ENCODE measurements at regions not wholly inside any gene's neighbourhood (a gene's known extent, or its start where the extent isn't known, plus 50 kb on each side); places are given as distances from the start of the nearest gene placed in this dataset.
"Not testable (repeated sequence)": the region's sequence is repeated elsewhere in the genome, so short reads cannot be mapped to it uniquely, and the experiment has no call there.

- not testable (repeated sequence) for DNase-seq
These were observed 63.3 kb upstream of the CEP78 start for GRCh38 chr9:78172610-78173009.

DNA sequence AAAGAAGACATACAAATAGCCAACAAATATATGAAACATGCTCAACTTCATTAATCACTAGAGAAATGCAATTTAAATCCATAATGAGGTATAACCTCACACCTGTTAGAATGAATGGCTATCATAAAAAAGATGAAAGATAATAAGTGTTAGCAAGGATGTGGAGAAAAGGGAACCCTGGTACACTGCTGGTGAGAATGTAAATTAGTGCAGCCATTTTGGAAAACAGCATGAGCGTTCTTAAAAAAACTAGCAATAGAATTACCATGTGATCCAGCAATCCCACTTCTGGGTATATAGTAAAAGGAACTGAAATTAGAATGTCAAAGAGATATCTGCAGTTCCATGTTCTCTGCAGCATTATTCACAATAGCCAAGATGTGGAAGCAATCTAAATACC, 64.2 kb upstream of the CEP78 start:
- no peak for DNase-seq

DNA sequence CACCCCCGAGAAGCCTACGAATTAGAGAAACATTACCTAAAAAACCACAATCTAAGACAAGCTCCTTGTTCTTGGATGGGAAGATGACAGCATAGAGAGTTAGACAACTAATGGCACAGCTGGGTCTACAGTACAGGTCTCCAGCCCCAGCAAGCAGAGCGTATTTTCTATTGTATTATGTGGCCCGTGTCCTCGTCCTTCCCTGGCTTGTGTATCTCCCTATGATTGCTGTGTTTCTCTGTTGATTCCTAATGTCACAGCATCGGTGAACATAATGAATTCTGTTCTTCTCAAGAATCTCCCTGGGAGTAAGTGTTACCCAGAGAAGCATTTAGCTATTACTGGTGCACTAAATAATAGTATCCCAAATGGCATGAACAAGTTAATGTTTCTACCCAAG, 66.8 kb upstream of the CEP78 start:
- no peak for DNase-seq

DNA sequence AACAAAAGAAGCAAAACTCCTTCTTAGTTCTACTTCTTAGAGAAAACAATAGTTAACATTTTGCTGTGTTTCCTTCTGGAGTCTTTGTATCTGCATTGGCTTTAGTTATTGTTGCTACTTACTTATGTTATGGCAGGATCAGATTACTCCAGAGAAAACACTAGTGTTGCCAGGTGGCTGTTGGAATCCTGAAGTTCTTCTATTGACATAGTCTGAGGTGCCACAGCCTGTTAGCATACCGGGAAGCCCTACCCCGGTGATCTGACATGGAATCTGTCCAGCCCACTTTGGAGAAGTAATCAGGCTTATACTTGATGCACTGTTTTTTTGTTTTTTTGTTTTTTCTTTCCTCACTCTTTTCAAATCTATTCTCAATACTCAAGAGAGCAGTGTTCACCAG, 68.5 kb upstream of the CEP78 start:
- DNase-seq = no peak

- DNase-seq = no peak
These were observed 72.0 kb upstream of the CEP78 start for GRCh38 chr9:78163834-78164233.

DNA sequence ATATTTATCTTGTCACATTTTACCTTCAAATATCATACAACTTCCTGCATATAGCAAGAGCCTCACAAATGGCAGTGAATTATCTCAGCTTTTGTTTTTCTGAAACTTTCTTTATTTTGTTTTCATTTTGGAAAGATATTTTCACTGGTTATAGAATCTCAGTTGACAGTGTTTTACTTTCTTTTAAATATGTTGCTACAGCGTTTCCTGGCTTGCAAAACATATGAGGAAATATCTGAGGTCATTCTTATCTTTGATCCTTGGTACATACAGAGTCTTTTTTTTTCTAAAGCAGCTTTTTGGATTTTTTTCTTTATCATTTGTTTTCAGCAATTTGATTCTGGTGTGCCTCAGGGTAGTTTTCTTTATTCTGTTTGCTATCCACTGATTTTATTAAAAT, 77.6 kb upstream of the CEP78 start:
- no peak for DNase-seq

DNA sequence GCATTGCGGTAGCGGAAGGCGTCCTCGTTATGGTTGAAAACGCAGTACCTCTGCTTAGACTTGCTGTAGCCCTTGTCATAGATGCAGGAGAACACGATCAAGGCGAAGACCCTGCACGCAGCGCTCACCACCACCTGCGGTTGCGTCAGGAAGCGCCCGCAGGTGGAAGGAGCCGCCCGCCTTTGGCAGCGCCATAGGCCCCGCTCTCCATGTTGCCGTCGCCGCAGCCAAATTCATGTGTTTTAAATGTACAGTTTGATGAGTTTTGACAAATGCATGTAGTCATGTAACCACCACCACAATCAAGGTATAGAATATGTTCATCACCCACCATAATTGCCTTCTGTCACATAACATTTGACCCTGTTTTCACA, 84.9 kb upstream of the CEP78 start:
- no peak for DNase-seq

- DNase-seq = no peak
These were observed 85.4 kb upstream of the CEP78 start for GRCh38 chr9:78150312-78150982.

DNA sequence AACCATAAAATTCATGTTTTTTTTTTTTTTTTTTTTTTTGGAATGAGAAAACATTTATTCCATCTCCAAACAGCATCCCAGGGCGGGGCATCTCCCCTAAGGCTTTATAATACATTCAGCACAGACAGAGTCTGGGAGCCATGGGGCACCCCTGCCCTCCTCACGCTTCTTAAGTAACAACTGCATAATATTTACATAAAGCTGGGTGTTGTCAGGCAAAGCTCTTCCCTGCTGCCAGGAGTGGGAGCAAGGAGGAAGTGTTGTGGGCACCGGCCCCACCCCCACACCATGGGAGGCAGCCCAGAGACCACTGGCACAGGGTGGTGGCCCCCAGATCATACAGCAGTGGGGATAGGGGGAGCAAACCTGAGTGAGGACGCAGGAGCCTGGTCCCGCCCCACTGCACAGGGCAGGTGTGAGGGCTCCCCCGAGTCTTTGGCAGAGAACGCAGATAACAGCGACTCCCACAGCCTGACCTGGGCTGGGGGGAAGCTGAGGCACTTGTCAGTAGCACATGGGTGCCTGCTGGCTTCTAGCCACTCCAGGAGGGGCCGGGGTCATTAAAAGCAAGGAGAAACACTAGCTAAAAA, 86.1 kb upstream of the CEP78 start:
- DNase-seq = no peak

- DNase-seq = no peak
These were observed 89.6 kb upstream of the CEP78 start for GRCh38 chr9:78146241-78146640.

- no peak for DNase-seq
These were observed 91.1 kb upstream of the CEP78 start for GRCh38 chr9:78144663-78145377.

DNA sequence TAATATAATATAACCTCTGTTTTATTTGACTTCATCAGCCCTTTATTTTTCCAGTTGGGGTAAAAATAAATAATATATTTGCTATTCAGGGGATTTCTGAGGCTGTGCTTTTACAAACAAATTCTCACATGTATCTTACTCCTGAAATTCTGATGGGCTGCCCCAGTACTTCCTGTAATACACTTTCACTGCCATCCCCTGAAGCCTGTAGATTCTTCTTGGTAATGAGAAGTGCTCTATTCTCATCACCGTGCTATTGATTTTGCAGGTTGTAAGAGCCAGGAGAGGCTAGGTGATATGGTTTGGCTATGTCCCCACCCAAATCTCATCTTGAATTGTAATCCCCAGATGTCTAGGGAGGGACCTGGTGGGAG, 91.9 kb upstream of the CEP78 start:
- DNase-seq = no peak

GRCh38 chr9:78143281-78144007, 92.4 kb upstream of the CEP78 start:
- DNase-seq = no peak

- not testable (repeated sequence) for DNase-seq
These were observed 93.6 kb upstream of the CEP78 start for GRCh38 chr9:78142264-78142663.

GRCh38 chr9:78133751-78134150, 102.1 kb upstream of the CEP78 start:
- DNase-seq = no peak

DNA sequence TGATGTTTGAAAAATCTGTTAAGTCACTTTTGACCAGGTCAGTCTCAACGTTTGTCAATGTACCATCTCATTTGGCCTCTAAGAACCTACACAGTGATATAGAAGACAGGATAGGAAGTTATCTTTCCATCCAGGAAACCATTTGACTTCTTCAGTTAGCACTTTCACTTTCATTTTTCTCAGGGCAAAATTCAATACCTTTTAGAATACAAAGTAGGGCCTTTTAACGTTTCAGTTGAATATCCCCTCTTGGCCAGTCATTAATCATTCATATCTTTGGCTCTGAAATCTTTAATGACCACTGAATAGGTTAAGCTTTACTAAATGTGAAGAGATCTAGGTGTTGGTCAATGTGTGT, 101.1 kb upstream of the GNAQ start:
- DNase-seq = no peak

DNA sequence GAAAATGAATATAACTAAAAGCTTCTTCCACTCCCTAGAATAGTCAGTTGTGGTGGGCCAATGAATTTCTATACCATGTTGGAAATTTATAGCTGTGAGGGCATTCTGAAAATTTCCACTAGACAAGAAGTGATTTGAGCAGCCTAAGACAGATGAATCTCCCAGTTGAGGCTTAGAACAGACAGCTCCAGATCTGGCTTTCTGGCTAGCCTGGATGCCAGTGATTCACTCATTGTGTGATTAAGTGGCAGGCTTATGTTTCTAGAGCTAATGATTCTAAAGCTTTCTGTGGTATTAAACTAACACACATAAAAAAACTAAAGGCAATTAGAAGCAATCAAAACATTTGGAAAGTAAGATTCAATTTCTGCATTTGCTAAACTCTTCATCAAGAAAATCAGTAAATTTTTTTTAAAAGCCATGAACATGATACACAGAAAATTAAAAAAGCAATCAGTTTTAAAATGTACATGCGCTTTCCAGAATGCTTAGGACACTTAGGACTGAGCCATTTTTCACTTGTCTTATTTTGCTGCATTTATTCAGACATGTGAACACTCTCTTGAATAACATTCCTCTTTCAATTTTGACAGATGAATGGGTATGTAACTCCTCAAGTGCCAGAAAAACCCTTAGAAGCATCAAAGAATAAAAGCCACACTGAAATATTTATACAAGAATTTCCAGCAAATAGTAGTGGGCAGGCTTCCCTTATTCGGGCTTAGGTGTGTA, 100.5 kb upstream of the GNAQ start:
- no peak for DNase-seq

- DNase-seq = no peak
These were observed 99.2 kb upstream of the GNAQ start for GRCh38 chr9:78130853-78131252.

DNA sequence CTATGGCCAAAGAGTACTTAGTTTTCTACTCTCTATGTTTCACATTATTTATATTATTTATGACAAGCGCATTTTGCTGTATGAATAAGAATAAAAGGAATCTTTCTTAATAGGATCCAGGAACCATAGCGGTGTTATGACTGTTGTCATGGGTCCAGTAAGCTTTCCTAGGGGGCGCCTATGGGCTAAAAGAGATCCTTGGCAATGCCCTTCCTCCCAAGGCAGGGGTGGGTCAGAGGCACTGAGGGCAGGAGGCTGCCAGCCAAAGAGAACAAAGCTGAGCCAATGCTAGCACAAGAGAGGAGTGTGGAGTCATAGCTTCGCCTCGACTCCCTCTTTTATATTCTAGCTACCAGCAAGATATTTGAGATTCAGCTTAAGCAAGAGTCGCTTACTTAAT, 98.4 kb upstream of the GNAQ start:
- no peak for DNase-seq

DNA sequence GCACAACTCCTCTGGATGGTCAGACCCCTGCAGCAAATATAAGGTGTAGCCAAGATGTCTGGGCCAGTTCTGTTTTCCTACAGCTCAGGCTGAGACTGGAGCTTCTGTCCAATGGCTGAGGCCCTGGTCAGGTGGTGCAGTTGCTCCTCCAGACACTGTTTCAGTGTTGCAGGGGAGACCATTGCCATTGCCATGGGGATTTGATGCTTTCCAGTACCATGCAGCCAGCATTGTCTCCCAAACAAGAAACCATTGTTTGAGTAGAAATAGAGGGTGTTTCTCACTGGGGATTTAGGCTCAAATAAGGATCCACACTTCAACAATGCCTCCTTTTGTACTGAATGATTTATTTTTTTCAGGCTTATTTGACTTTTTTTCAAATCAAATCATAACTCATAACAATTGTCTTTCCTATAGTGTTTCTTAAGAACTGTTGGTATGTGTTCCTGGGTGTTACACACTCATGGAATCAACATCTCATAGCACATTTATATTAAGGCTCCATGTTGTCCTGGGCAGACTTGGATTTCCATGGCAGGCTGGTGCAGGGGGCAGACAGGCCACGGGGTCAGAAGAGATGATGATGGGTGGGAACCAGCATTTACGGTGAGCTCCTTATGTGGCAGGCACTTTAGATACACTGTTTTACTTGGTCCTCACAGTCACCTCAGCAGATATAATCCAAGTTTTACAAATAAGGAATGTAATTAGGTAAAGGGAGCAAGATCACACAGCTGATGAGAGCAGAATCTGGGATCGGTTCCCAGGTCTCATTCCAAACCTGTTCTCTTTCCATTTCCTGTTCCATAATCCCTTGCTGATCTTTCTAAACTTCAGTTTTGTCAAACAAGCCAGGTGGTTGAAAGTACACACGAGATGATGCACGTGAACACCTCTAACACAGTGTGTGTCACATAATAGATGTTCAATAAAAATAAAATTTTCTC, 95.9 kb upstream of the GNAQ start:
- DNase-seq = no peak

DNA sequence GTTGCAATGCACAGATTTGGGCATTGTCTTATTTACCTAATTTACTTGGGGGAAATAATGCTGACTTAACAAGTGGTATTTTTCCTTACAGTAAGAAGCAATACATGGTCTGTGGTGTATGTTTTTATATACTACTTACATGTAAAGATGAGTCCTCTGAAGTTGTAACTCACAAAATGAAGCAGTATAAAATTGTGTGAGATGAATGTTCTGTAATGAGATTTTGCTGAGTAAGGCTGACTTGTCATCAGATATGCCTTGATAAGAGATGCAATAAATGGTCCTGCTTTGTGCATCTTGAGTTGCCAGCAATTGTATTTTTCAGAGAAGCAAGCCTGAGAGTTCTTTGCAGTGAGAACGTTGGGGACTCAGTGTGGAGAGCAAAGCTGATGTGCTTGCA, 92.2 kb upstream of the GNAQ start:
- no peak for DNase-seq

GRCh38 chr9:78122631-78123030, 91.0 kb upstream of the GNAQ start:
- no peak for DNase-seq

Data from activated CD4-positive, alpha-beta T cell treated with anti-CD3 and anti-CD28 coated beads, Interleukin-2, amount 50 U/mL, for 48 hours (primary cell).